H9 (cell line): ENCODE measurements at regions not wholly inside any gene's neighbourhood (a gene's known extent, or its start where the extent isn't known, plus 50 kb on each side); places are given as distances from the start of the nearest gene placed in this dataset.
"Not testable (repeated sequence)": the region's sequence is repeated elsewhere in the genome, so short reads cannot be mapped to it uniquely, and the experiment has no call there.

Experiments used
- DNase-seq: peaks from one replicate; pipeline ENCODE4 v3.0.0-alpha.2; 2017
- H2AFZ ChIP-seq: one replicate; pipeline ENCODE4 v1.6.1; 2013; ENCODE audit warnings: mild to moderate bottlenecking, low read length, control low read depth, moderate library complexity
- H2AK5ac ChIP-seq: 2 replicates; pipeline ENCODE4 v1.6.1; 2013; ENCODE audit warnings: low read length, control low read depth, mixed read lengths; ENCODE audit not compliant: insufficient read length
- H2BK120ac ChIP-seq: one replicate; pipeline ENCODE4 v1.6.1; 2013; ENCODE audit warnings: low read depth, mild to moderate bottlenecking, low read length, control low read depth, inconsistent platforms; ENCODE audit not compliant: poor library complexity, severe bottlenecking
- H2BK12ac ChIP-seq: 2 replicates; pipeline ENCODE4 v1.6.1; 2013; ENCODE audit warnings: low read length, control low read depth, mixed read lengths, low read depth; ENCODE audit not compliant: insufficient read length
- H2BK15ac ChIP-seq: 2 replicates; pipeline ENCODE4 v1.6.1; 2013; ENCODE audit warnings: low read depth, low read length, control low read depth
- H2BK20ac ChIP-seq: one replicate; pipeline ENCODE4 v1.6.1; 2013; ENCODE audit warnings: low read depth, mild to moderate bottlenecking, low read length, control low read depth, inconsistent platforms; ENCODE audit not compliant: poor library complexity, severe bottlenecking
- H2BK5ac ChIP-seq: 2 replicates; pipeline ENCODE4 v1.6.1; 2013; ENCODE audit warnings: low read length, control low read depth, mixed read lengths; ENCODE audit not compliant: insufficient read length
- H3K14ac ChIP-seq: 2 replicates; pipeline ENCODE4 v1.6.1; 2013; ENCODE audit warnings: low read length, control low read depth; ENCODE audit not compliant: insufficient read depth
- H3K18ac ChIP-seq: 2 replicates; pipeline ENCODE4 v1.6.1; 2013; ENCODE audit warnings: low read depth, mild to moderate bottlenecking, mixed read lengths, low read length, control low read depth; ENCODE audit not compliant: insufficient read length
- H3K23ac ChIP-seq: 2 replicates; pipeline ENCODE4 v1.6.1; 2013; ENCODE audit warnings: low read length, control low read depth, mixed read lengths, low read depth; ENCODE audit not compliant: insufficient read length
- H3K23me2 ChIP-seq: 2 replicates; pipeline ENCODE4 v1.6.1; 2013; ENCODE audit warnings: low read depth, mild to moderate bottlenecking, mixed read lengths, low read length, control low read depth; ENCODE audit not compliant: insufficient read length, poor library complexity, severe bottlenecking
- H3K27ac ChIP-seq: 2 replicates; pipeline ENCODE4 v1.5.1; 2013; ENCODE audit warnings: low read length, control low read depth, mixed read lengths, low read depth; ENCODE audit not compliant: insufficient read length
- H3K27me3 ChIP-seq: 2 replicates; pipeline ENCODE4 v1.6.1; 2013; ENCODE audit warnings: low read length, control low read depth, inconsistent platforms; ENCODE audit not compliant: insufficient read depth
- H3K4ac ChIP-seq: 2 replicates; pipeline ENCODE4 v1.6.1; 2013; ENCODE audit warnings: low read depth, mild to moderate bottlenecking, control low read depth, inconsistent platforms, low read length, moderate library complexity
- H3K4me1 ChIP-seq: 2 replicates; pipeline ENCODE4 v1.6.1; 2013; ENCODE audit warnings: low read length, control low read depth, inconsistent platforms; ENCODE audit not compliant: insufficient read depth
- H3K4me2 ChIP-seq: 2 replicates; pipeline ENCODE4 v1.6.1; 2013; ENCODE audit warnings: low read length, control low read depth, mixed read lengths; ENCODE audit not compliant: insufficient read length, insufficient read depth
- H3K56ac ChIP-seq: 2 replicates; pipeline ENCODE4 v1.6.1; 2013; ENCODE audit warnings: low read depth, mild to moderate bottlenecking, mixed read lengths, low read length, control low read depth; ENCODE audit not compliant: insufficient read length
- H3K79me1 ChIP-seq: 2 replicates; pipeline ENCODE4 v1.6.1; 2013; ENCODE audit warnings: low read depth, mild to moderate bottlenecking, moderate library complexity, low read length, control low read depth, inconsistent platforms; ENCODE audit not compliant: insufficient read depth, poor library complexity, severe bottlenecking
- H3K79me2 ChIP-seq: 2 replicates; pipeline ENCODE4 v1.6.1; 2013; ENCODE audit warnings: low read length, control low read depth, inconsistent platforms; ENCODE audit not compliant: insufficient read depth
- H3K9ac ChIP-seq: 2 replicates; pipeline ENCODE4 v1.6.1; 2013; ENCODE audit warnings: low read length, control low read depth, mixed read lengths; ENCODE audit not compliant: insufficient read length; ENCODE audit errors: extremely low read depth
- H3K9me3 ChIP-seq: one replicate; pipeline ENCODE4 v1.6.1; 2013; ENCODE audit warnings: low read depth, low read length, inconsistent platforms; ENCODE audit not compliant: control insufficient read depth
- H3T11ph ChIP-seq: one replicate; pipeline ENCODE4 v1.6.1; 2013; ENCODE audit warnings: mild to moderate bottlenecking, low read length, control low read depth, inconsistent platforms
- H4K20me1 ChIP-seq: one replicate; pipeline ENCODE4 v1.6.1; 2013; ENCODE audit not compliant: control insufficient read depth, insufficient read length, insufficient read depth
- H4K5ac ChIP-seq: 2 replicates; pipeline ENCODE4 v1.6.1; 2013; ENCODE audit warnings: low read depth, mild to moderate bottlenecking, mixed read lengths, low read length, control low read depth; ENCODE audit not compliant: insufficient read length
- H4K8ac ChIP-seq: replicated peaks from 2 replicates; pipeline ENCODE4 v1.6.1; 2013; ENCODE audit warnings: low read length, control low read depth, mixed read lengths, low read depth; ENCODE audit not compliant: insufficient read length
- H4K91ac ChIP-seq: 2 replicates; pipeline ENCODE4 v1.6.1; 2013; ENCODE audit warnings: low read depth, mild to moderate bottlenecking, moderate library complexity, mixed read lengths, low read length, control low read depth; ENCODE audit not compliant: insufficient read length
- H3K27ac Mint-ChIP-seq, 3 experiments: 2 replicates in 2 of 3; 3 replicates in 1 of 3; pipeline ENCODE4 v1.8.0; 2020 to 2021; ENCODE audit warnings: mixed read lengths in 3 of 3, mild to moderate bottlenecking in 1 of 3, moderate library complexity in 1 of 3
- H3K27me3 Mint-ChIP-seq: 2 replicates; pipeline ENCODE4 v1.8.0; 2021; ENCODE audit warnings: low read depth, mild to moderate bottlenecking, moderate library complexity, mixed read lengths
- H3K36me3 Mint-ChIP-seq, 3 experiments: 2 replicates in 2 of 3; 3 replicates in 1 of 3; pipeline ENCODE4 v1.8.0; 2020 to 2021; ENCODE audit warnings: low read depth in 3 of 3, mixed read lengths in 3 of 3; ENCODE audit not compliant: insufficient read depth in 1 of 3
- H3K4me1 Mint-ChIP-seq, 2 experiments: 2 replicates each; pipeline ENCODE4 v1.8.0; 2020; ENCODE audit warnings: mixed read lengths in 2 of 2
- H3K4me3 Mint-ChIP-seq, 2 experiments: 2 replicates in 1 of 2; 3 replicates in 1 of 2; pipeline ENCODE4 v1.8.0; 2020 to 2021; ENCODE audit warnings: mild to moderate bottlenecking in 2 of 2, mixed read lengths in 2 of 2, moderate library complexity in 1 of 2
- H3K9me3 Mint-ChIP-seq, 2 experiments: 2 replicates in 1 of 2; 3 replicates in 1 of 2; pipeline ENCODE4 v1.8.0; 2020; ENCODE audit warnings: mild to moderate bottlenecking in 2 of 2, mixed read lengths in 2 of 2, moderate library complexity in 1 of 2
- WGBS: extraction: QIAGEN DNeasy Blood & Tissue Kit; methylation state at CpG from one replicate; pipeline ENCODE4 v1.1.7; 2013; ENCODE audit warnings: missing lambda C conversion rate, low lambda C conversion rate, mixed read lengths; ENCODE audit not compliant: insufficient read length; ENCODE audit errors: extremely low coverage; 5-methylcytosine and 5-hydroxymethylcytosine counted together
- TF ChIP-seq, protein P1 (sequence below): fragments of 200-600 bp; sonication (generic); conservative IDR thresholded peaks from 3 replicates; pipeline ENCODE4 v1.8.0; 2021; ENCODE audit warnings: antibody characterized with exemption, mild to moderate bottlenecking

DNA sequence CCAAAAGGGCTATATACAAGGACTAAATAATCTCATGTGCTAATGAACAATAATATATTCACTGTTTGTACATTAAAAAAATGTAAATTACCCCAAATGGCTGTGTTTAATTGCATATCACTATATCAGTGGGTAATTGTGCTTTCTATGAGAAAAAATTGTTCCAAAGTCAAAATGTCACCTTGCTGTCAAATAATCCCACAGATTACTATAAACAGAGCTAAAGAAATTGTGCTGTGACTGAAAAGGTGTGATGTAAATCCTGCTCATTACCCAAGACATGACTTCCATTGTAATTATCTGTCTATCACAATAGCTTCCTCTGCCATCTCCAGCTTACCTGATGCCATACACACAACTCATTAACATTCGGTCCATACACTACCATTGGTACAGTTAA, 70.3 kb downstream of the ATP23 start:
- H3K27me3 Mint-ChIP-seq: no peaks in the 10 kb centered on the region
- Histone ChIP-seq H3T11ph (no peak overlapping the region), H3K4me2 (no peak overlapping the region), H3K9me3 (no peaks in the 10 kb centered on the region), H4K20me1 (no peaks in the 10 kb centered on the region), H3K23ac (no peak overlapping the region), H3K4me1 (no peaks in the 10 kb centered on the region), H3K79me2 (no peaks in the 10 kb centered on the region), H3K27me3 (no peaks in the 10 kb centered on the region), H3K56ac (no peak overlapping the region), H3K18ac (no peak overlapping the region), H2BK5ac (no peak overlapping the region), H2BK20ac (no peak overlapping the region), H2AK5ac (no peak overlapping the region), H2AFZ (no peak overlapping the region), H4K91ac (no peak overlapping the region), H3K4ac (no peak overlapping the region), H2BK120ac (no peak overlapping the region), H2BK15ac (no peak overlapping the region), H3K23me2 (no peaks in the 10 kb centered on the region), H3K27ac (no peak overlapping the region), H3K14ac (no peak overlapping the region), H3K79me1 (no peaks in the 10 kb centered on the region), H3K9ac (no peak overlapping the region), H2BK12ac (no peak overlapping the region), H4K8ac (no peak overlapping the region), H4K5ac (no peak overlapping the region)
- TF ChIP-seq, protein P1, sequence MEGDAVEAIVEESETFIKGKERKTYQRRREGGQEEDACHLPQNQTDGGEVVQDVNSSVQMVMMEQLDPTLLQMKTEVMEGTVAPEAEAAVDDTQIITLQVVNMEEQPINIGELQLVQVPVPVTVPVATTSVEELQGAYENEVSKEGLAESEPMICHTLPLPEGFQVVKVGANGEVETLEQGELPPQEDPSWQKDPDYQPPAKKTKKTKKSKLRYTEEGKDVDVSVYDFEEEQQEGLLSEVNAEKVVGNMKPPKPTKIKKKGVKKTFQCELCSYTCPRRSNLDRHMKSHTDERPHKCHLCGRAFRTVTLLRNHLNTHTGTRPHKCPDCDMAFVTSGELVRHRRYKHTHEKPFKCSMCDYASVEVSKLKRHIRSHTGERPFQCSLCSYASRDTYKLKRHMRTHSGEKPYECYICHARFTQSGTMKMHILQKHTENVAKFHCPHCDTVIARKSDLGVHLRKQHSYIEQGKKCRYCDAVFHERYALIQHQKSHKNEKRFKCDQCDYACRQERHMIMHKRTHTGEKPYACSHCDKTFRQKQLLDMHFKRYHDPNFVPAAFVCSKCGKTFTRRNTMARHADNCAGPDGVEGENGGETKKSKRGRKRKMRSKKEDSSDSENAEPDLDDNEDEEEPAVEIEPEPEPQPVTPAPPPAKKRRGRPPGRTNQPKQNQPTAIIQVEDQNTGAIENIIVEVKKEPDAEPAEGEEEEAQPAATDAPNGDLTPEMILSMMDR: no peak
- H3K4me1 Mint-ChIP-seq: no peaks in the 10 kb centered on the region
- no peak overlapping the region for H3K27ac Mint-ChIP-seq
- 0 out of 5 replicates have a peak, but pooled peaks cover 0 to 2% of the 10 kb centered on the region in 2 experiments for H3K9me3 Mint-ChIP-seq
- no peak overlapping the region for H3K4me3 Mint-ChIP-seq
- DNase-seq: no peak
- peaks cover 0 to 4% (median 0%) of the 10 kb centered on the region in 3 experiments; a peak in 2 of 7 replicates for H3K36me3 Mint-ChIP-seq
- WGBS: no CpG with 5 or more reads among the region's 1 CpG

DNA sequence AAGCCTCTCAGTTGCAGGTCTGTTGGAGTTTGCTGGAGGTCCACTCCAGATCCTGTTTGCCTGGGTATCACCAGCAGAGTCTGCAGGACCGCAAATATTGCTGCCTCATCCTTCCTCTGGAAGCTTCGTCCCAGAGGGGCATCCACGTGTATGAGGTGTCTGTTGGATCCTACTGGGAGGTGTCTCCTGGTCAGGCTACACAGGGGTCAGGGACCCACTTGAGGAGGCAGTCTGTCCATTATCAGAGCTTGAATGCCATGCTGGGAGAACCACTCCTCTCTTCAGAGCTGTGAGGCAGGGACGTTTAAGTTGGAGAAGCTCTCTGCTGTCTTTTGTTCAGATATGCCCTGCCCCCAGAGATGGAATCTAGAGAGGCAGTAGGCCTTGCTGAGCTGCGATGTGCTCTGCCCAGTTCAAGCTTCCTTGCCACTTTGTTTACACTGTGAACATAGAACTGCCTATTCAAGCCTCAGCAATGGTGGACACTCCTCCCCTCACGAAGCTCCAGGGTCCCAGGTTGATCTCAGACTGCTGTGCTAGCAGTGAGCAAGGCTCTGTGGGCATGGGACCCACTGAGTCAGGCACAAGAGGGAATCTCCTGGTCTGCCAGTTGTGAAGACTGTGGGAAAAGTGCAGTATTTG, 81.1 kb downstream of the ATP23 start:
- not testable (repeated sequence) for H3K14ac ChIP-seq, H3K4me2 ChIP-seq, H3K9ac ChIP-seq, H3K4ac ChIP-seq, H3T11ph ChIP-seq, H2BK15ac ChIP-seq, H3K9me3 ChIP-seq, H4K91ac ChIP-seq, H3K23me2 ChIP-seq, H3K4me3 Mint-ChIP-seq, H3K79me1 ChIP-seq, DNase-seq, H3K18ac ChIP-seq, H4K5ac ChIP-seq, H2BK12ac ChIP-seq, H3K56ac ChIP-seq, H3K79me2 ChIP-seq, H3K23ac ChIP-seq, H3K27ac ChIP-seq, H3K27me3 ChIP-seq, H4K20me1 ChIP-seq, H2BK20ac ChIP-seq, H3K27me3 Mint-ChIP-seq, H3K4me1 ChIP-seq, H2AK5ac ChIP-seq, H2BK120ac ChIP-seq, H3K27ac Mint-ChIP-seq, H2BK5ac ChIP-seq, H2AFZ ChIP-seq, H4K8ac ChIP-seq
- Mint-ChIP-seq H3K9me3 (peaks cover 42 to 48% of the 10 kb centered on the region in 2 experiments), H3K36me3 (peaks cover 6 to 30% (median 23%) of the 10 kb centered on the region in 3 experiments; a peak in 6 of 7 replicates), H3K4me1 (peaks cover 13 to 18% of the 10 kb centered on the region in 2 experiments)
- no CpG with 5 or more reads among the region's 6 CpGs for WGBS
